RWPE1 (cell line): ENCODE measurements at regions not wholly inside any gene's neighbourhood (a gene's known extent, or its start where the extent isn't known, plus 50 kb on each side); places are given as distances from the start of the nearest gene placed in this dataset.
A peak's percentile ranks its signal among the peaks of the same experiment; 100 is the strongest.

Source experiments
- CTCF ChIA-PET: fragments of 350-600 bp; sonication (Branson Sonifier 250); formaldehyde crosslinking; extraction: SDS; loops from one replicate; lab custom pipeline; 2021; lab: Yijun Ruan, JAX
- POLR2A ChIA-PET: fragments of 400-600 bp; formaldehyde crosslinking; extraction: SDS; loops from one replicate; lab custom pipeline; 2020; ENCODE audit warnings: antibody characterized with exemption; ENCODE audit not compliant: low non-redundant PET; lab: Yijun Ruan, JAX
- DNase-seq: peaks from one replicate; pipeline ENCODE4 v3.0.0; 2012; ENCODE audit warnings: low spot score
- H3K27ac ChIP-seq: fragments of 450-650 bp; 2 replicates; pipeline ENCODE4 v1.5.1; 2017
- CTCF ChIP-seq: fragments of 450-650 bp; conservative IDR thresholded peaks from 2 replicates; pipeline ENCODE4 v1.5.1; 2017; ENCODE audit warnings: low read depth, mild to moderate bottlenecking

GRCh38 chr2:240249423-240250149 is 109.1 kb upstream of the OTOS start:
- DNase-seq = no peak
- ChIA-PET POLR2A (no interaction called here), CTCF (interaction anchor here (0.6 kb wide), 1 partner anchor 189 kb away, joined by 3 read pairs; no protein-coding TSS in a partner anchor)
- peak overlapping the region; percentile 85 for H3K27ac ChIP-seq
- TF ChIP-seq CTCF = no peak

- ChIA-PET POLR2A (no interaction called here), CTCF (interaction anchor here (0.6 kb wide), 1 partner anchor 188 kb away, joined by 3 read pairs; no protein-coding TSS in a partner anchor)
- TF ChIP-seq CTCF = no peak
- peak overlapping the region; percentile 85 for H3K27ac ChIP-seq
- DNase-seq = no peak
Observed at GRCh38 chr2:240250150-240250984, 109.9 kb upstream of the OTOS start.

- DNase-seq = peak; percentile 87
- no peak for TF ChIP-seq CTCF
- CTCF ChIA-PET = no interaction called here
- POLR2A ChIA-PET = interaction anchor here (0.7 to 1.0 kb wide), 2 partner anchors 119 to 185 kb away, joined by 3 read pairs; no protein-coding TSS in a partner anchor
- peak overlapping the region; percentile 85 for H3K27ac ChIP-seq
Observed at GRCh38 chr2:240250985-240251847, 110.8 kb upstream of the OTOS start.

- no peak for DNase-seq
- ChIA-PET CTCF (no interaction called here), POLR2A (interaction anchor here (0.7 to 1.0 kb wide), 2 partner anchors 119 to 185 kb away, joined by 3 read pairs; no protein-coding TSS in a partner anchor)
- peak overlapping the region; percentile 85 for H3K27ac ChIP-seq
- TF ChIP-seq CTCF = no peak
Observed at GRCh38 chr2:240251848-240252190, 111.4 kb upstream of the OTOS start.

- POLR2A ChIA-PET = interaction anchor here (0.7 kb wide), 1 partner anchor 184 kb away, joined by 3 read pairs; no protein-coding TSS in a partner anchor
Observed at GRCh38 chr2:240252191-240252871, 111.9 kb upstream of the OTOS start.

More at GRCh38 chr2:240252191-240252871, 111.9 kb upstream of the OTOS start:
- peak overlapping the region; percentile 85 for H3K27ac ChIP-seq
- no peak for TF ChIP-seq CTCF
- CTCF ChIA-PET = no interaction called here
- DNase-seq = no peak
